ENCODE measurements at regions not wholly inside any gene's neighbourhood (a gene's known extent, or its start where the extent isn't known, plus 50 kb on each side); places are given as distances from the start of the nearest gene placed in this dataset.
"Not testable (repeated sequence)": the region's sequence is repeated elsewhere in the genome, so short reads cannot be mapped to it uniquely, and the experiment has no call there.

DNA sequence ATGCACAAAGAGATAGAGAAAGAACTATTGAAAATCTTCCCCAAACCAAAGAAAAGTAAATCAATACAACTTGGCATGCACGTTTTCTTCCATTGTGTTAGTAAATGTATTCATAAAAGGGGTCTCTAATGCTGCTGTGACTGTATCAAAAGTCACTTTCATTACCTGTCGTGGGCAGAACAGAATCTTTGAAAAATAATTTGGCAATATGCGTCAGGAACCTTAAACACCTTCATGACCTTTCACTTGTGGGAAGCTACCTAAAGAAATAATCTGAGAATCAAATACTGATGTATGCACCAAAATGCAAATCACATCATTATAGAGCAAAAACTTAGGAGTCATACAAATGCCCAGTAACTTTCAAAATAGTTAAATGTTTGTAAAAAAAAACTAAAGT, 105.3 kb downstream of the ARL4C start:
- no peak overlapping the region for H3K4me3 ChIP-seq (ENCODE audit: low read length)
- TF ChIP-seq, protein P1, sequence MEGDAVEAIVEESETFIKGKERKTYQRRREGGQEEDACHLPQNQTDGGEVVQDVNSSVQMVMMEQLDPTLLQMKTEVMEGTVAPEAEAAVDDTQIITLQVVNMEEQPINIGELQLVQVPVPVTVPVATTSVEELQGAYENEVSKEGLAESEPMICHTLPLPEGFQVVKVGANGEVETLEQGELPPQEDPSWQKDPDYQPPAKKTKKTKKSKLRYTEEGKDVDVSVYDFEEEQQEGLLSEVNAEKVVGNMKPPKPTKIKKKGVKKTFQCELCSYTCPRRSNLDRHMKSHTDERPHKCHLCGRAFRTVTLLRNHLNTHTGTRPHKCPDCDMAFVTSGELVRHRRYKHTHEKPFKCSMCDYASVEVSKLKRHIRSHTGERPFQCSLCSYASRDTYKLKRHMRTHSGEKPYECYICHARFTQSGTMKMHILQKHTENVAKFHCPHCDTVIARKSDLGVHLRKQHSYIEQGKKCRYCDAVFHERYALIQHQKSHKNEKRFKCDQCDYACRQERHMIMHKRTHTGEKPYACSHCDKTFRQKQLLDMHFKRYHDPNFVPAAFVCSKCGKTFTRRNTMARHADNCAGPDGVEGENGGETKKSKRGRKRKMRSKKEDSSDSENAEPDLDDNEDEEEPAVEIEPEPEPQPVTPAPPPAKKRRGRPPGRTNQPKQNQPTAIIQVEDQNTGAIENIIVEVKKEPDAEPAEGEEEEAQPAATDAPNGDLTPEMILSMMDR (conservative IDR thresholded peaks at IDR 0.05; ENCODE audit: low read depth, low read length), result no peak
- no peak for DNase-seq (ENCODE audit: low read depth)

DNA sequence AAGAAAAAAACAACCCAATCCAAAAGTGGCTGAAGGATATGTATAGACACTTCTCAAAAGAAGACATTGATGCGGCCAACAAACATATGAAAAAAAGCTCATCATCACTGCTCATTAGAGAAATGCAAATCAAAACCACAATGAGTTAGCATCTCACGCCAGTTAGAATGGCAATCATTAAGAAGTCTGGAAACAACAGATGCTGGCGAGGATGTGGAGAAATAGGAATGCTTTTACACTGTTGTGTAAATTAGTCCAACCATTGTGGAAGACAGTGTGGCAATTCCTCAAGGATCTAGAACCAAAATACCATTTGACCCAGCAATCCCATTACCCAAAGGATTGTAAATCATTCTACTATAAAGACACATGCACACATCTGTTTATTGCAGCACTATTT, 107.2 kb downstream of the ARL4C start:
- not testable (repeated sequence) for H3K4me3 ChIP-seq (ENCODE audit: low read length); DNase-seq (ENCODE audit: low read depth)

GRCh38 chr2:234388591-234388990, 108.3 kb downstream of the ARL4C start:
- H3K4me3 ChIP-seq (ENCODE audit: low read length), result no peak overlapping the region
- DNase-seq (ENCODE audit: low read depth), result no peak
- TF ChIP-seq, protein P1 (conservative IDR thresholded peaks at IDR 0.05; ENCODE audit: low read depth, low read length), result no peak

- no peak for DNase-seq (ENCODE audit: low read depth)
- no peak overlapping the region for H3K4me3 ChIP-seq (ENCODE audit: low read length)
- TF ChIP-seq, protein P1 (conservative IDR thresholded peaks at IDR 0.05; ENCODE audit: low read depth, low read length), result no peak
These were observed 109.9 kb downstream of the ARL4C start for GRCh38 chr2:234386971-234387370.

GRCh38 chr2:234382131-234382530, 114.8 kb downstream of the ARL4C start:
- DNase-seq (ENCODE audit: low read depth), result no peak

DNA sequence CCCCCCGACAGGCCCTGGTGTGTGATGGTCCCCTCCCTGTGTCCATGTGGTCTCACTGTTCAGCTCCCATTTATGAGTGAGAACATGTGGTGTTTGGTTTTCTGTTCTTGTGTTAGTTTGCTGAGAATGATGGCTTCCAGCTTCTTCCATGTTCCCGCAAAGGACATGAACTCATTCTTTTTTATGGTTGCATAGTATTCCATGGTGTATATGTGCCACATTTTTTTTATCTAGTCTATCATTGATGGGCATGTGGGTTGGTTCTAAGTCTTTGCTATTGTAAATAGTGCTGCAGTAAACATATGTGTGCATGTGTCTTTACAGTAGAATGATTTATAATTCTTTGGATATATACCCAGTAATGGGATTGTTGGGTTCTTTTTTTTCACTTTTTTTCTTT, 117.9 kb downstream of the ARL4C start:
- not testable (repeated sequence) for DNase-seq (ENCODE audit: low read depth); H3K4me3 ChIP-seq (ENCODE audit: low read length)

More at GRCh38 chr2:234382131-234382530, 114.8 kb downstream of the ARL4C start:
- no peak overlapping the region for H3K4me3 ChIP-seq (ENCODE audit: low read length)
- TF ChIP-seq, protein P1 (conservative IDR thresholded peaks at IDR 0.05; ENCODE audit: low read depth, low read length), result no peak

DNA sequence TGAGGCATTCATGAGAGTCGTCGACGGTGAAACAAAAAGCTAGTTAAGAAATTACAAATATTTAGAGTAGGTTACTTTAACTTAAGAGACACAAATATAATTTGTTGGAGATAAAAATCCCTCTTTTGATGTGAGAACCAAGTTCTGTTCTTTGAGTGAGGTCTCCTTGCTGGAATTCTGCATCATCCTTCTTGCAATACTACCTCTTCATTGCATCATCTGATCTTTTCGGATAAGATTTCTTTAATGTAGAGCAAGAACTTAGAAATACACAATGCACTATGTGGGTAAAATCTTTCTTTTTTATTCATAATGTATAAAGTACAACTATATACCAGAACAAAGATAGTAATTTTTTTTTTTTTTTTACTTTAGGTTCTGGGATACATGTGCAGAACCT, 118.4 kb downstream of the ARL4C start:
- TF ChIP-seq, protein P1 (conservative IDR thresholded peaks at IDR 0.05; ENCODE audit: low read depth, low read length), result no peak
- H3K4me3 ChIP-seq (ENCODE audit: low read length), result no peak overlapping the region
- DNase-seq (ENCODE audit: low read depth), result no peak

- no peak for DNase-seq (ENCODE audit: low read depth)
These were observed 119.0 kb downstream of the ARL4C start for GRCh38 chr2:234377761-234378391.

More at GRCh38 chr2:234377761-234378391, 119.0 kb downstream of the ARL4C start:
- H3K4me3 ChIP-seq (ENCODE audit: low read length), result no peak overlapping the region
- TF ChIP-seq, protein P1 (conservative IDR thresholded peaks at IDR 0.05; ENCODE audit: low read depth, low read length), result no peak
